BE2C (cell line): ENCODE measurements at regions not wholly inside any gene's neighbourhood (a gene's known extent, or its start where the extent isn't known, plus 50 kb on each side); places are given as distances from the start of the nearest gene placed in this dataset.

Experiments used
- DNase-seq: peaks from one replicate; pipeline ENCODE4 v3.0.0-alpha.2; 2020
- H3K27me3 ChIP-seq: fragments of 250-450 bp; sonication (Bioruptor Pico); 2 replicates; pipeline ENCODE4 v1.5.1; 2020; ENCODE audit warnings: mild to moderate bottlenecking
- H3K36me3 ChIP-seq: fragments of 250-450 bp; sonication (Bioruptor Pico); 2 replicates; pipeline ENCODE4 v1.5.1; 2020; ENCODE audit warnings: mild to moderate bottlenecking
- H3K4me1 ChIP-seq: fragments of 250-450 bp; sonication (Bioruptor Pico); 2 replicates; pipeline ENCODE4 v1.5.1; 2020
- H3K4me3 ChIP-seq: 2 replicates; pipeline ENCODE4 v1.5.1; 2011; ENCODE audit warnings: low read depth, low read length
- H3K9me3 ChIP-seq: fragments of 250-450 bp; sonication (Bioruptor Pico); 2 replicates; pipeline ENCODE4 v1.5.1; 2020
- TF ChIP-seq, protein P1 (sequence below): IDR thresholded peaks from 2 replicates; pipeline ENCODE4 v1.5.1; 2012; ENCODE audit warnings: mild to moderate bottlenecking, low read depth, low read length

DNA sequence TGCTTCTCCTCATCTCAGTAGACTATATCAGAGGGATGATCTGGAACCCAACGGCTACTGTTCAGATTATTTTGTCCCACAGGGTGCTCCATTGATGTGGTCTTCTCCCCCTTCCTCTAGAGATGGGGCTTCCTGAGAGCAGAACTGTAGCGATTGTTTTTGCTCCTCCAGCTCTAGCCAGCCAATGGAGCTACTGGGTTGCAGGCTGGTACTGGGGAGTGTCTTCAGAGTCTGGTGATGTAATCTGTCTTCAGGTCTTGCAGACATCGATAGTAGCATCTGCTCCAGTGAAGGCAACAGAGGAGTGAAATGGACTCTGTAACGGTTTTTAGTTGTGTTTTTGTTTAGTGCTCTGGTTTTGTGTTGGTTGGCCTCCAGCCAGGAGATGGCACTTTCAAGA lies 621.9 kb downstream of the RNF144A start:
- Histone ChIP-seq H3K36me3 (no peaks in the 10 kb centered on the region), H3K4me3 (no peak overlapping the region), H3K4me1 (no peaks in the 10 kb centered on the region), H3K9me3 (no peaks in the 10 kb centered on the region), H3K27me3 (no peaks in the 10 kb centered on the region)
- TF ChIP-seq, protein P1, sequence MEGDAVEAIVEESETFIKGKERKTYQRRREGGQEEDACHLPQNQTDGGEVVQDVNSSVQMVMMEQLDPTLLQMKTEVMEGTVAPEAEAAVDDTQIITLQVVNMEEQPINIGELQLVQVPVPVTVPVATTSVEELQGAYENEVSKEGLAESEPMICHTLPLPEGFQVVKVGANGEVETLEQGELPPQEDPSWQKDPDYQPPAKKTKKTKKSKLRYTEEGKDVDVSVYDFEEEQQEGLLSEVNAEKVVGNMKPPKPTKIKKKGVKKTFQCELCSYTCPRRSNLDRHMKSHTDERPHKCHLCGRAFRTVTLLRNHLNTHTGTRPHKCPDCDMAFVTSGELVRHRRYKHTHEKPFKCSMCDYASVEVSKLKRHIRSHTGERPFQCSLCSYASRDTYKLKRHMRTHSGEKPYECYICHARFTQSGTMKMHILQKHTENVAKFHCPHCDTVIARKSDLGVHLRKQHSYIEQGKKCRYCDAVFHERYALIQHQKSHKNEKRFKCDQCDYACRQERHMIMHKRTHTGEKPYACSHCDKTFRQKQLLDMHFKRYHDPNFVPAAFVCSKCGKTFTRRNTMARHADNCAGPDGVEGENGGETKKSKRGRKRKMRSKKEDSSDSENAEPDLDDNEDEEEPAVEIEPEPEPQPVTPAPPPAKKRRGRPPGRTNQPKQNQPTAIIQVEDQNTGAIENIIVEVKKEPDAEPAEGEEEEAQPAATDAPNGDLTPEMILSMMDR = no peak
- DNase-seq = peak; percentile 13

DNA sequence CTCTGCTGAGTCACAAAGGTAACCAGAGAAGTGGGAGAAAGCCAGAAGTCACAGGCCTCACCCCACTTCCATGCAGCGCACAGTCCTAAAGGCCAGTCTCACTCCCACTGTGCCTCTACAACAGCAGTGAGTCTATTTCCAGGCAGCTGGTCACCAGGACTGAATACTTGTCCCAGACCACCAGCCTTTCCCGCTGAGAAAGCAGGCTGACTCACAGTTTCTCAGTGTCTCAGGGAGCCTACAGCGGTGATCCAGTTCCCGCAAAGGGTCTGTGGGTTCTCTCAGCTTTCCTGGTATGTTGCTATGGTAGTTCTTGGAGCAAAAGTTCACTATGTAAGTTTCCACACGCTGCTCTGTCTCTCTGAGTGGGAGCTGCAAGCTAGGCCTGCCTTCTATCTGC lies 622.5 kb downstream of the RNF144A start:
- H3K27me3 ChIP-seq = no peaks in the 10 kb centered on the region

GRCh38 chr2:7552825-7553570 lies 635.8 kb downstream of the RNF144A start:
- no peaks in the 10 kb centered on the region for H3K36me3 ChIP-seq
- no peak for DNase-seq
- TF ChIP-seq, protein P1 = no peak
- no peak overlapping the region for H3K4me3 ChIP-seq
- H3K9me3 ChIP-seq = no peaks in the 10 kb centered on the region
- H3K27me3 ChIP-seq = no peaks in the 10 kb centered on the region
- no peaks in the 10 kb centered on the region for H3K4me1 ChIP-seq

More for the DNA sequence above, 622.5 kb downstream of the RNF144A start:
- DNase-seq = no peak
- Histone ChIP-seq H3K9me3 (no peaks in the 10 kb centered on the region), H3K4me1 (no peaks in the 10 kb centered on the region), H3K4me3 (no peak overlapping the region), H3K36me3 (no peaks in the 10 kb centered on the region)
- TF ChIP-seq, protein P1 = no peak

- Histone ChIP-seq H3K36me3 (no peaks in the 10 kb centered on the region), H3K27me3 (no peaks in the 10 kb centered on the region), H3K4me1 (no peaks in the 10 kb centered on the region), H3K9me3 (no peaks in the 10 kb centered on the region), H3K4me3 (no peak overlapping the region)
- no peak for DNase-seq
- TF ChIP-seq, protein P1 = no peak
These were observed 638.0 kb downstream of the RNF144A start for GRCh38 chr2:7555260-7555659.

GRCh38 chr2:7557376-7557775 lies 640.2 kb downstream of the RNF144A start:
- Histone ChIP-seq H3K4me1 (no peaks in the 10 kb centered on the region), H3K36me3 (no peaks in the 10 kb centered on the region), H3K27me3 (no peaks in the 10 kb centered on the region), H3K9me3 (no peaks in the 10 kb centered on the region), H3K4me3 (no peak overlapping the region)
- TF ChIP-seq, protein P1 = no peak
- no peak for DNase-seq

- TF ChIP-seq, protein P1 = no peak
- Histone ChIP-seq H3K4me3 (no peak overlapping the region), H3K4me1 (no peaks in the 10 kb centered on the region), H3K27me3 (no peaks in the 10 kb centered on the region), H3K9me3 (no peaks in the 10 kb centered on the region), H3K36me3 (no peaks in the 10 kb centered on the region)
- DNase-seq = no peak
These were observed 642.6 kb downstream of the RNF144A start for GRCh38 chr2:7559791-7560190.
